GM19239 (cell line): ENCODE measurements at regions not wholly inside any gene's neighbourhood (a gene's known extent, or its start where the extent isn't known, plus 50 kb on each side); places are given as distances from the start of the nearest gene placed in this dataset.

Source experiments
- DNase-seq: peaks from one replicate; pipeline ENCODE4 v3.0.0; 2011; ENCODE audit warnings: low spot score; ENCODE audit not compliant: insufficient read length
- FAIRE-seq: peaks from 2 replicates; lab custom pipeline; 2011; peaks lifted over from hg19 to GRCh38; lab: Jason Lieb, UNC

DNA sequence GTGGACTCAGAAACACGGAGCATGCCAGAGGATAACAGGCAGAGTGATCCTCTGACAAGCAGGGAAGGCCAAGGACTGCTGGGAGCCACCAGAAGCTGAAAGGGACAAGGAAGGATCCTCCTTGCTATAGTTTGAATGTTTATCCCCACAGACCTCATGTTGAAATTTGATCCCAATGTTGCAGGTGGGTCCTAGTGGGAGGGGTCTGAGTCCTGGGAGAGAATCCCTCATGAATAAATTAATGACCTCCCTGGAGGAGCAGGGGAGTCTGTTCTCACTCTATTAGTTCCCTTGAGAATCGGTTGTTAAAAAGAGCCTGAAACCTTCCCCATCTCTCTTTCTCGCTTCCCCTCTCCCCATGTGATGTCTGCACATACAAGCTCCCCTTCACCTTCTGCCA is 124.4 kb downstream of the FBXO15 start:
- FAIRE-seq = no peak

DNA sequence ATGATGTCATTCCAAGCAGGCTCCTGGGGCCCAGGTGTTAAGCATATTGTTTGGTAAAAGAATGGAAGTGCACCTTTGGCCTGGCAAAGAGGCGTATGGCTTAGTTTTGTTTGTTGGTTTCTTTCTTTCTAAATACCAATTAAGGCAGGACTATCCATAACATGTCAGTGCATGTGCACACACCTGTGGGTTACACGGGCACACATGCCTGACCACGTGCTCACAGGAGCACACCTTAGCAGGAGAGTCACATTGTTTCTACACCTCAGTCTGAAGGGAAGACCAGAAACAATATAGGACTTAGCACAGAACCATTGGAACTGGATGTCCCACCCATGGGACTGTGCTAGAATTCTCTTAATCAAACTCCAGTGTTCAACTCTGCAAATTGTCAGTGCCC is 127.8 kb downstream of the FBXO15 start:
- no peak for DNase-seq
- no peak for FAIRE-seq

More for the DNA sequence above, 124.4 kb downstream of the FBXO15 start:
- no peak for DNase-seq

DNA sequence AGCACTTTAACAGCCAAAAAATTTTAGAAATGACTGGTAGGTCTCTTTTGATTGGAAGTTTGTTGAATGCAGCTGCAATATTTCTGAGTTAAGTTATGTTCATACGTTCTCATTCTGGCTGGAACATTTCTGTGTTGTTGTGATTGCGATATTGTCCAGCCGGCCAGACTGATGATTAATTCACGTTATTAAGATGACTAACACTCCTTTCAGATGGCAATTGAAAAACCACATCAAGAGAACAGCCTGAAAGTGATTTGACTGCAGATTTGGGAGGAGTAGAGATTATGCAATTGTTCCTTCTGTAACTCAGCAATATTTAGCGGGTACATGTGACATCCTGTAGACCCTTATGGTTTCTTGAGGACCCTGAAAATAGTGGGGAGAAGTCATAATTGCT is 133.7 kb downstream of the FBXO15 start:
- DNase-seq = no peak
- FAIRE-seq = no peak

DNA sequence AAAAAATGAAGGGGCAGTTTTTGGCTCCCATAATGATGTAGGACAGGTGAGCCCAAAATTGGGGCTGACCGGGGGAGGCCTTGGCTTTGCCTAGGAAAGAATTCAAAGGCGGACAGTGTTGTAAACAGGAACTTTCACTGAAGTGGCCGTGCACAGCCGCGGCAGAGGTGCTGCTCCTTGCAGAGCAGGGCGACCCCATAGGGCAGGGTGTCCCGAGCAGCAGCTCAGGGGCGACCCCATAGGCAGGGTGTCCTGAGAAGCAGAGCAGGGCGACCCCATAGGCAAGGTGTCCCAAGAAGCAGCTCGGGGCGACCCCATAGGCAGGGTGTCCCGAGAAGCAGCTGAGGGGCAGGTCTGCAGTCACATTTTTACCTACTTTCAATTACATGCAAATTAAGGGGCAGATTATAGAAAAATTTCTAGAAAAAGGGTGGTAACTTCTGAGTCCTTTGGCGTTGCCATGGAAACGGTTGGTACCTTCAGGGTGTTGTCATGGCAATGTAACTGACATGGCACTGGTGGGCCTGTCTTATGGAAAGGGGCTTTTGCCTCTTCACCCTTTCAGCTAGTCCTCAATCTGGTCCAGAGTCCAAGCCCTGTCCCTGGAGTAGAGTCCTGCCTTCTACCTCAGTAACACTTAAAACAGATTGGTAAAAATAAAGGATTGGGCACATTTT is 134.5 kb downstream of the FBXO15 start:
- FAIRE-seq (no peak), DNase-seq (no peak)

DNA sequence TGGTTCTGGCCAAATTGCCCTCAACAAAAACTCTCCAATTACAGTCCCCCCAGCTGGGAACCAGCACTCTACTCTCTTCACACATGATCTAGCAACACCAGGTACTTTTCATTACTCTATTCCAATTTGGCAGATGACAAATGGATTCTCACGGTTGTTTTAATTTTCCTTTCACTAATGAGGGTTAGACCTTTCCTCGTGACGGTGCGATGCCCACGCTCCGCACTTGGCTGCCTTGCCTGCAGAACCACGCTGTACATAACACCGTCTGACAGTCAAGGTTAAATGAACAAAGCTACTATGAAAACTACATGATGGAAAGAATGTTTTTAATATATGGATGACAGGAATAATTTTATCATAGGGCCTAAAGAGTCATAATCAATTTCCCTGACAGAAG is 141.5 kb downstream of the FBXO15 start:
- DNase-seq (no peak), FAIRE-seq (no peak)

DNA sequence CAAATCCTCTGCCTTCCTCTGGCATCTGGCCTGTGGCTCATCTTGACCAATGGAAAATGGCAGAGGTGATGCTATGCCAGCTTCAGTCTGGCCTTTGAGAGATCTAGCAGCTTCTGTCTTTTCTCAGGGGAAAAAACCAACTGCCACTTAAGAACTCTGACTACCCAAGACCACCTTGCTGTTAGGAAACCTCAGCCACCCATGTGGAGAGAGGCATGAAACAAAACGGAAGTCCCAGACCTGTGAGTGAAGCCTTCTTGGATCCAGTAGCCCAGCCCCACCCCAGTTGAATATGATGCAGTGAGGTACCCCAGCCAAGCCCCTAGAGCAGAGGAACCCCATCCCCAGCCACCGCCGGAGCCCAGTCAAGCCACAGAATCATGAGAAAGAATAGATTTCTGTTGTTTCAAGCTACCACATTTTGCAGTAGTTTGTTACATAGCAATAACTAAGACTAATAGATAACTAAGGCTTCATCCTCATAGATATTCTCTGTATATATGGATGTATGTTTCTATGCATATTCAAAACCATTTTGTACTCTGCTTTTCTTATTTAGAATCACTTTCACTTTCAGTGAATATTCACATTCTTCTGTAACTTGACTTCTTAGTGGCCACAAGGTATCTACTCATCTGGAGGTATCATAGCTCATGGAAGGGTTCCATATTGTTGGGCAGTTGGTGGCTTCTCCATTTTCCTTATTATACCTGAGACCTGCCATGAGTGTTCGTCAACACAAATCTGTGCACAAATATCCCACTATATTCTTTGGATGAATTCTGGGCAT is 142.1 kb downstream of the FBXO15 start:
- FAIRE-seq = no peak
- DNase-seq = no peak

DNA sequence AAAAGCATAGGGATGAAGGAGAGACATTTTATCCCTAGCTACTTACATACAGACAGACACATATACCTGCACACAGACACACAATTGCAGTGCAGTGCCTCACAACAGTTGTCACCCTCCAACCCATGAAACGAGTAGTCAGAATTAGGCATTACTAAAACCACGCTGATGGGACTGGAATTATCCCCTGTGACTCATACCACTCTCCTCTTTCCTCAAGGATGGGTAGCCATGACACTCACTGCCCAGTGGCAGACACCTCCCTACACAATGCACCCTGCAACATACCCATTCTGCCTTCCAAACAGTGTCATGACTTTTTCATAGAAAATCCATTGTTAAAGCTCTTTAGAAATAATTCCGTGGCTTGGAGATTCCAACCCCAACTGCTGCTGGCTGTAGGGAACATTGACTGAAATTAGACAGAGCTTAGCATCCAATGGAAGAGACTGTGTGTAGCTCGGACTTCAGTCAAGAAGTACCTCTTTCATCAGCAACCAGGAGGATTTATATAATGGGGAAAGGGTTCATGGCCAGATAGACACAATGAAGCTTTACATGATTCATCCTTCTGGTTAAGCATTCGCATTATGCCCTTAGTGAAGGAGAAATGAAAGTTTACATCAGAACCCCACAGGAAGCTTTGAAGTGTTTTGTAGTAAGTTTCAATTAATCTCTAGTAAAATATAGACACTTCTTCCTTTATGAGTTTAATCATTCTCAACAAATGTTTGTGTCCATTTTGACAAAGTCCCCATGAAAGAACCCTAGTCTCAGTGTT is 155.2 kb downstream of the FBXO15 start:
- DNase-seq = no peak
- no peak for FAIRE-seq

DNA sequence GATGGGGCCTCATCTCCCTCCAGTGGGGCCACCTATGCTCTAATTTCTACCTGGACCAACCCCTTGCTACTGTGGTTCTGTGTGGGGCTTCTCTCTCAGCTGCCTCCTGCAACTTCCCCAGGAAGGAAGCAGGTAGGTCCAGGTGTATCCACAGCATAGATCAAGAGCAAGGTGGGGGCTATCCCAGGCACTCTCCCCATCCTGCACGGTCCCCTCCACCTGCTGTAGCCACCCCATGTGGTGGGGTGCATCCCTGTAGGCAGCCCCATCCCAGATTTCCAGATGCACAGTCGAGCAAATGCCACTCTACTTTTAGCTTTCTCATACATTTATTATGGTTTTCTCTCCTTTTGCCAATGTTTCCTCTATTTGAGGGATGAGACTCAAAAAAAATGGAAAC is 156.1 kb downstream of the FBXO15 start:
- DNase-seq (no peak), FAIRE-seq (no peak)

DNA sequence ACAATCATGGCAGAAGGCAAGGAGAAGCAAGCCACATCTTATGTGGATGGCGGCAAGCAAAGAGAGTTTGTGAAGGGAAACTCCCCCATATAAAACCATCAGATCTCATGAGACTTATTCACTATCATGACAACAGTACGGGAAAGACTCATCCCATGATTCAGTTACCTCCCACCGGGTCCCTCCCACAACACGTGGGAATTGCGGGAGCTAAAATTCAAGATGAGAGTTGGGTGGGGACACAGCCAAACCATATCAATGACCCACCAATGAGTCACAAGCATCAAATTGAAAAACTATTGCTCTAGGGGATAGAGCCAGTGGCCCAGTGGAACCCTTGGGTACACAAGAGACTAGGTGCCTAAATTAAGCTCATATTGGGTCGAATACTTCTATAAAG is 157.4 kb downstream of the FBXO15 start:
- no peak for DNase-seq
- FAIRE-seq = no peak

DNA sequence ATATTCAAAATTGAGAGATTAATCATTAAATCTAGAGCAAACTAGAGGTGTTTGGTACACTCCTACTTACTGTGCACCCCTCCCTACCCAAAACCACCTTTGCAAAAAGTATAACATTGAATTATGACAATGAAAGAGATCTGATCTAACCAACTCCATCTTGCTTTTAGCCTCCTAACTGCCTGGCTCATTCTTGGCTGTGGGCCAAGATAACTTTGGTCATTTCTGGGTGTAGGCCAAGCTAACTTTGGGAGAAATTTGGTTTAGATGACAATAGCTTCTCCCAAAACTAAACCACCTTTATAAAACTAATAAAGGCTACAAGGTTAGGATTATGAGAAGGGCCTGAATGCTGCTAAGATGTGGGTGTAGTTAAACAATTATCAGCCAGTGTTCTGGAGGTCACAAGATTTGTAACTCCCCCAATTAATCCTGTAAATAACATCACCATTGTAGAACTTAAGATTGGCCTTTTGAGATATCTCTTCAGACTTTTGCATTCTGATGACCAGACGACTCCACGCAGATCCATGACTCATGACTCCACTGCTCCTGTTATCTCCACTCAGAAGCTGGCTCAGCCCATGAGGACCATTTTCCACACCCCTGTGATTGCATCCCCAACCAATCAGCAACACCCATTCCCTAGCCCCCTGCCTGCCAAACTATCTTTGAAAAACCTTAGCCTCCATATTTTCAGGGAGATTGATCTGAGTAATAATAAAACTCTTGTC is 160.2 kb downstream of the FBXO15 start:
- DNase-seq (no peak), FAIRE-seq (no peak)

DNA sequence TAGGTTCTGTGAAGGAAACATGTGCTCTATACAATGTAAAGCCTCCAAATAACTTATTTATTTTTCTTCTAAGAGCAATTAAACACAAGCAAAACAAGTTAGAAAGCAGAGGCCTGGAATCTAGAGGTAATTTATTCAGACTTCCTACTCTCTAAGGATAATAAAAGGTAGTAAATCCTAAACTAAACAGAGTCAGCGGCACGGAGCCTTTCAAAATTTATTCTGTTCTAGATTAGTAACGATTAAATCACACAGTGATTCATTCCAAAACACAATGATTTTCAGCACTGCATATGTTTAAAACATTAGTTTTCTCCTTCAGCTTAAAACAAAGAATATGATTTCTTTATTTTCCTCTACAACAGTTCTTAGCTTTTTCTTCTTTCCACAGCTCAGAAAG is 160.9 kb downstream of the FBXO15 start:
- FAIRE-seq (no peak), DNase-seq (no peak)

DNA sequence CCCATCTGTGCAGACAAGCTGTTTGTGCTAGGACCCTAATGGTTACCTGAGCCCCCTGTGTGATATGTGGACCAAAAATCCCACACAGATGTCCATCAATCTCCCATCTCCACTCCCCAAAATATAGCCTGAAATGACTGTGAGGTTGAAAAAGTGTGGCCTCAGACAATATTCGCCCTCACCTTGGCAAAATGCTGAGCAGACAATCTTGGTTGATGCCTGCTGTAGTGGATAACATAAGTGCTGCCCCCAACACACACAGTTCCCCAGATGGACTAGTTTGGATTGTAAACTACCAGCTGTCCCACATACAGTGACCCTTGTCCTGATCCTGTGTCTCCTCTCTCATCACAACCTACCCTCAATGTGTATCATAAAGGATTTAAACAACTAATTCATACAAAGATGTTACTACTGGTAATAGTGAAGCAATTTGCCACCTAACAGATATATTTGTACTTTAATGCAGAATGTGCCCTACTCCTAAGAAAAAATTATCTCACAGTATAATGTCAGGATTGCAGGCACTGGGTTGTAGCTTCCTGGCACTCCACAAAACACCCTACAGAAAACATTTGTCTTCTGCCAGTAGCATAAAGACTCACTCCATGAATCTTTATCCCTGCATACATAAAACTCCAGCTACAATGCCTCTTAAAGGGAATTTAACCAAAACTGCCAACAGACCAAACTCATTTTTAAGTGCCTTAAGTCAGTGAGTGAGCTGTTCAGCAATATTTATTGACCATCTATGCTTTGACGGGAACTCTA is 161.6 kb downstream of the FBXO15 start:
- DNase-seq (no peak), FAIRE-seq (no peak)

DNA sequence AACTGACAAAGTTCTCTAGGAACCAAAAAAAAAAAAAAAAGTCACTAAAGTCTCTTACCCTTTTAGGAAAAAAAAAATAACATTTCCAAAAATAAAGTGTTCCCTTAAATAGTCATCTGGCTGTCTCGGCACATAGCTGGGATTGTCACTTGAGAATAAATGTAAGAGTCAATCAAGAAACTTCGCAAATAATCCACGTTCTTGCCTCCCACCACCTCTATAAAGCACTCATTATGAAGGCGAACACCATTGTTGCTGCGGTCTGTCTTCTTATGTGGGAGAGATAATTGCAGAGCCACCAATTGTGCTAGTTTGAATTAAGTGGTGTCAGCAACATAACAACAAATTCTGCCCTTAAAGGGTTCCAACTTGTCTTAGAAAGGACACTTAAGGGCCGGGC is 163.7 kb downstream of the FBXO15 start:
- FAIRE-seq (no peak), DNase-seq (no peak)

DNA sequence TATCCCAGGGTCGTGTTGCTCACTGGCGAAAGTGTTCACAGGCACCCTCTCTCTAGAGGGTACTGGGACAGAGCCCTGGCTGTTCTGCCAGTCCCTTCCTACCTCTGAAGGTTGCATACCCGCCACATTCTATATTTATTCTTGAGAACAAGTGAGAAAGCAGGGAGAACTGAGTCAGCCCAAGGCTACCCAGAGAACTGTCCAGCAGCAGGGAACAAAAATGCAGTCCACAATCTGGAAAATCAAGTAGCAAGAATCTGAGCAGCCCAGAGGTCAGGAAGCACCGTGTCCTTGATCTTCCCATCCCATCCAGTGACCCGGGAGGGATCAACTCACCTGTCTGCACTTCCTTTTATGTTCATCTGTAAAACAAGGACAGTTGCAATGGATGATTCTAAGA is 164.1 kb downstream of the FBXO15 start:
- no peak for FAIRE-seq
- no peak for DNase-seq

DNA sequence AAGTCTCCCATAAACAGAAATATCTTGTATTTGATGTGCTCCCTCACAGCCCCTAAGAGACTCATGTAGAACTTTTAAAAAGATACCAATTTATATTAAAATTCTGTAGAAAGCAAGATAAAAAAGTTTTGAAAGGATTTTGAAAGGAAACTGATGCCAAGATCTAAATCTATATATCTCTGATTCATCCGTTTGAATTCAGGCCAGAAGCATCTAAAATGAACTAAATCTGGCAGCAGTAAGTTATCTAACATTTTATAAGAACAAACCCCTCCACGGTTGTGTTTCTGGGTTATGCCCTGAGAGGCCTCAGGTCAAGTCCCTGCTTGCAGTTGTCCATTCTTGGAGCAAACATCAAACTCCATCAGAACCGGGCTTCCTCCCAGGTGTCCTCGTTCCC is 165.8 kb downstream of the FBXO15 start:
- FAIRE-seq (no peak), DNase-seq (no peak)

DNA sequence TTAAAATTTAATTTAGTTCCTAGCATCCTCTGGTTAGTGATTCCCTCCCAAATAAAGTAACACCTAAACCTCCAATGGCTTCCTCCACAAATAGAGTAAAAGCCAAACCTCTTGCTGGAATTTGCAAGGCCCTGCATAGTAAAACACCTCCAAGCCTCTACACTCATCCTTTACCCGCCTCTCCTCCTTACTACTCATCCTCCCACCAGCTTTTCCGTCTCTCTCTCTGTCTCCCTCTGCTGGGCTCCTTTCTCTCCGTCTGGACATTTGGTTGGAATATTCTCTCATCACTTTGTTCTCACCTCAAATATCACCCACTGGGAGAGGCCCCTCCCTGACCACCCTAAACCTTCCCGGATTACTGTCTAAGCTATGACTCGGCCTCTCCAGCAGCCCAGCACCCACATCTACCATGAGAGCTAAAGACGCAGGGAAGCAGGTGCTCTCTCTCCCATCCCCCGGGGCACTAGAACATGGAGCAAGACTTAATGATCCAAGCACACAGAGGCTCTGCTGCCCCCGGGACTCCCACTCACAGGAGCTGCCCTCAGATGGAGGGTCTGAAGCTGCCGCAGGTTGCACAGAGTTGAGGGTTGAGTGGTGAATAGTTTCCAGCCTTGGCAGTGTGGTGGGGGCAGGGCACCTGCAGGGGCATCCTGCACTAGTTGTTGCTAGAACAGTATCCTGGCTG is 167.2 kb downstream of the FBXO15 start:
- DNase-seq (no peak), FAIRE-seq (no peak)

DNA sequence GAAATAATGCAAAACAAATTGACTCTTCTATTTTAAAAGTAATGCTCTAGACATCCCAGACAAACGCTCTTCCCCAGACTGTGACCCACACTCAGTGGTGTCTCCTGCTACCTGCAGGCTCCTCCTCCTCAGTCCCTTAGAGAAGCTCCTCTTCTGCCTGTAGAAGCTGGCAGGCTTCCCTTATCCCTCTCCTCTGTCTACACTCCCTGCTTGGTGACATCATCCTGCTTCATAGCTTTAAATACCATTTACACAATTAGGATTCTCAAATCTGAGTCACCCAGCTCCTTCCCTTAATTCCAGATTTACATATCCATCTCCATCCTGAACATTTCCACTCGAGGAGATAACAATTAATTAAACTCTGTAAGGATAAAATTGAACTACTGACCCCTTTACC is 167.9 kb downstream of the FBXO15 start:
- DNase-seq (no peak), FAIRE-seq (no peak)

DNA sequence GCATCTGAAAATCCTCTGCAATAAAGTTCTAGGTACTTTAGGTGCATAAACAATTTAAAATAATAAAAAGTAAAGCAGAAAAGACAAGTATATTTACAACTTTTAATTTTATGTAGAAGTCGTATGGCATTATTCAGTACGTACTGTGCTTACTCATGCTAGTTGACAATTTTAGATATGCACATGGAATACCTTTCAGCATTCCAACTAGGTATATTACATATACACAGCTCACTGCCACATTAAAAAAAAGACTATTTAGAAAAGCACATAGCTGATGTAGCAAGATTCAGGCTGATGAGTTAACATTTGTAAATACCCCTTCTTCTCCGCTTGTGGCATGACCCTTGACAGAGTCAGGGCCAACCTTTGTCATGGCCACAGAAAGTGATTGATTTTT is 171.2 kb downstream of the FBXO15 start:
- FAIRE-seq (no peak), DNase-seq (no peak)

DNA sequence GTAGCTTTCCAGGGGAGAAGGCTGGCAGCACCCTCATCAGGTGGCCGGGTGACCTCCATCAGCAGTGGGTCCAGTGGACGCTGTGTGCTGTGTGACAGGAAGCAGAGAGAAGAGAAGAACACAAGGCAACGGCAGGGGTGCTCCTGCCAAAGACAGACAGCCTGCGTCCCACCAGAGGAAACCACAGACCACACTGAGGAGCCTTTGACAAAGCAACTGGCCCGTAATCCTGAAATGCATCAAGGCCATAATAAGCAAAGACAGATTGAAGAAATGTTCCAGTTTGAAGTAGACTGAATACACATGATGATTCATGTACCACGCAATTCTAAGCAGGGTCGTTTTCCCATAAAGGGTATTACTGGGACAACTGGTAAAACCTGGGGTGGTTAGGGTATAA is 172.4 kb downstream of the FBXO15 start:
- DNase-seq (no peak), FAIRE-seq (no peak)
